M059J (cell line): ENCODE measurements at regions not wholly inside any gene's neighbourhood (a gene's known extent, or its start where the extent isn't known, plus 50 kb on each side); places are given as distances from the start of the nearest gene placed in this dataset.

Experiments used
- DNase-seq: peaks from one replicate; pipeline ENCODE4 v3.0.0-alpha.2; 2012; ENCODE audit warnings: low read depth

DNA sequence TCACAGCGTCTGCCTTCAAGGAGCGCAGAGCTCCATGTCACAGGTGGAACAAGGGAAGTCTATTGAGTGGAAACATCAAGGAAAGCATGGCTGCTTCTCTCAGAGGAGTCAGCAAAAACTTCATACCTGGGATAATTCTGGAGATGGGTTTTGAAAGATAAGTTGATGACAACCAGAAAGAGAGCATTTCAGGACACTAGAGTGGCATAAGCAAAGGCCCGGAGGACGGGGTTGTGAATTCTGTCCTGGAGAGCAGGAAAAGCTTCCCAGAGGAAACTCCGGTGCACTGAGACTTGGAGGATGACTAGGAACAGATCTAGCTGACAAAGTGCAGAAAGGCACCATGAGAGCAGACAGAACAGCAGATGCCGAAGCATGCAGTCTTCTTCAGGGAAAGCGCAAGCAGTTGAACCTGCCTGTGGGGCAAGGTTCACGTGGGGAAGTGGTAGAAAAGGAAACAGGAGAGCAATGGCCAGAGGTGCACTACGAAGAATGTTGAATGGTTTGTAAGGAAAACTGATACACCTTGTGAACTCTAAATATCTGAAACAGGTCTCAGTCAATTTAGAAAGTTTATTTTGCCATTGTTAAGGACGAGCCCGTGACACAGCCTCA is 222.9 kb downstream of the PLPP3 start:
- DNase-seq: no peak

DNA sequence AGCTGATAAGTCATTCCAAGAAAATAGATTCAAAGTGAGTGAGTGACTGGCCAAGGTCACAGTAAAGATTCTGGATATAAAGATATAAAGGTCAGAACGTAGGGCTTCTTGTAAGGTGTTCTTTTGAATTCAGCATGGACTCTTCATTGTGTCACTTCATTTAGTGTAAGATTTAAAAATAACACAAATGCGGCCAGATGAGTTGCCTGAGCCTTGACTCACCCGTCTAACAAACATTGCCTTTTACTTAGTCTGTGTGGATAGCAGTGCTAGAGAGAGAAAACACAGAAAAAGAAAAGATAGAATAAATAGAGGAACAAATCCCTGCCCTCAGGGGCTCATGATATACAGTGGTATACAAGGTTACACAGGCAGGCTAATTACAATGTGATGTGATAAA is 223.4 kb downstream of the PLPP3 start:
- no peak for DNase-seq

DNA sequence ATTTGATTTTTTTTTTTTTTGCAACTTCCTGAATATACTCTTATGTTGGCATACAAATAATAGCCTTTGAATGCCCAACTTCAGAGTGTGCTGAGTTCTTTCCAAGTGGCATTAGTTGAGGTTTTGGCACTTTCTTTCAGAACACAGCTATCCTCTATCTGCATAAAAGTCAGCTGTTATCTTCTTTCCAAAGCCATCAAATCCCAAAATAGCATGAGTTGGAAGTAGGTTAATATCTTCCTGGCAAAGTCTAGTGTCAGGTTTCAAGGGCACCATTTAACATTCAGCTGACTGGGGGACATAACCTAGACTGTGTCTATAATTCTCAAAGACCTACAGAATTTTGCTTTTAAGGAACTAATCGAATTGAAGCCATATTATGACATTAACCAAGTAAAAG is 223.9 kb downstream of the PLPP3 start:
- no peak for DNase-seq

DNA sequence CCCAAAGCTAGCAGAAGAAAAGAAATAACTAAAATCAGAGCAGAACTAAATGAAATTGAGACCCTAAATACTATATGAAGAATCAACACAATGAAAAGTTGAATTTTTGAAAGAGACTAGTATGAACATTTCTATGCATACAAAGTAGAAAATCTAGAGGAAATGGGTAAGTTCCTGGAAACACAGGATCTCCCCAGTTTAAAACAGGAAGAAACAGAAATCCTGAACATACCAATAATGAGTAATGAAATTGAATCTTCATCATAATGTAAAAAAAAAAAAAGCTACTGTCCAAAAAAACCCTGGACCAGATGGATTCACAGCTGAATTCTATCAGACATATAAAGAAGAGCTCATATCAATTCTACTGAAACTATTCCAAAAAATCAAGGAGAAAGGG is 233.5 kb downstream of the PLPP3 start:
- no peak for DNase-seq

DNA sequence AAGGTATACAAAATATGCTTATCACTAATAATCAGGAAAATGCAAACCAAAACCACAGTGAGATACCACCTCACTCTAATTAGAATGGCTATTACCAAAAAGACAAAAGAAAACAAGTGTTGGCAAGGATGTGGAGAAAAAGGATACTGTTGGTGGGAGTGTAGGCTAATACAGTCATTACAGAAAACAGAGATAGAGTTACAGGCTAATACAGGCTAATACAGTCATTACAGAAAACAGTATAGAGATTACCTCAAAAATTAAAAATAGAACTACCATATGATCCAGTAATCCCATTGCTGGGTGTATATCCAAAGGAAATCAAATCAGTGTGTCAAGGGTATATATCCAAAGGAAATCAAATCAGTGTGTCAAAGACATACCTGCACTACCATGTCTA is 238.4 kb downstream of the PLPP3 start:
- DNase-seq: no peak

DNA sequence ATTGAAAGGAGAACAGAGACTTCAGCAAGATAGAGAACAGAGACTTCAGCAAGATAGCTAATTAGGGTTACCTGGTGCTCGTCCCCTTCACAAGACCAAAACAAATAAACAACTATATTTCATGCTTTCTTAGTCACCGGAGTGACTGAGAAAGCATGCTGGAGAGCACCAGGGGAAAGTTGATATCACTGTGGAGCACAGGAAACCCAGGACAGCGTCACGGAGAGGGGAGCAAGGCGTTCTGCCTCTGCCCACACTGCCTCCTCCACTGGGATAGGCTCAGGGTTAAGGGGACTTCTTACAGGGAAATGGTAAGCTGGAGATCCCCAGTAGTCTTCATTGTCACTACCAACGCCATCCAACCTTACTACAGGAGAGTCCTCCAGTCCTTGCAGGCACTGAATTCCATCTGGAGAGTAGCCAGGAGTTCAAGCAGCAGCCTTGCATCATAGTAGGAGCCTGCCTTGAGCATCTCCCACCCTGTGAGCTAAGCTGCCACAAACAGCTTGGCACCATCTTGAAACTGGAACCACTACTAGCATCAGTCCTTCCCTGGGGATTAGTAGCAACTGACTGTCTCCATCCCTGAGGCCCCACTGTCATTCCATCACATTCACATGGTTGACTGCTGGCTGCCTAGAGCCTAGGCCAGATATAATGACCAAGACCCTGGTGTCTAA is 239.4 kb downstream of the PLPP3 start:
- DNase-seq: no peak

DNA sequence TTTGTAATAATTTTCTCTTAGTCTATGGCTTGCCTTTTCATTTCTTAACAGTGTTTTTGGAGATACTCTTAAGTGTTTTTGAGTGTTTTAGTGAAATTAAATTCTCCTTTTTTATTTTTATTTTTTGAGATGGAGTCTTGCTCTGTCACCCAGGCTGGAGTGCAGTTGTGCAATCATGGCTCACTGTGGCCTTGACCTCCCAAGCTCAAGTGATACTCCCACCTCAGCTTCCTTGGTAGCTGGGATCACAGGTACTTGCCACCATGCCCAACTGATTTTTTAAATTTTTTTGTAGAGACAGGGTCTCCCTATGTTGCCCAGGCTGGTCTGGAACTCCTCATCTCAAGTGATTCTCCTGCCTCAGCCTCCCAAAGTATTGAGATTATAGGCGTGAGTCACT is 240.3 kb downstream of the PLPP3 start:
- DNase-seq: no peak

DNA sequence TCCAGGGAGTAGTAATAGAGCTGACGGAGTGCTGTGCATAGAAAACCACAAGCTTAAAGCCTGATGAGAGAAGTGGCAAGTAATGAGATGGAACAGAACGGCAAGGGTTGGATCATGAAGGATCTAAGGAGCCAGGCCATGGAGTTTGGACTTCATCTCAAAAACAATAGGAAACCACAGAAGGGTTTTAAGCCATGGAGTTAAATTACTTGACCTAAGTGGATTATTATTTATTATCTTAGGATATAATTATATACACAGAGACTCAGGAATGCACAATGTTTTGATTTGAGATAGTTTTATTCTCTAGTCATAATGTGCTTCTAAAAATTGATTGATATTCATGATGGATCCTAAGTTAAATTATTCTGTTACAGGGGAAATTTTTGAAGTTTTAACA is 242.4 kb downstream of the PLPP3 start:
- no peak for DNase-seq

DNA sequence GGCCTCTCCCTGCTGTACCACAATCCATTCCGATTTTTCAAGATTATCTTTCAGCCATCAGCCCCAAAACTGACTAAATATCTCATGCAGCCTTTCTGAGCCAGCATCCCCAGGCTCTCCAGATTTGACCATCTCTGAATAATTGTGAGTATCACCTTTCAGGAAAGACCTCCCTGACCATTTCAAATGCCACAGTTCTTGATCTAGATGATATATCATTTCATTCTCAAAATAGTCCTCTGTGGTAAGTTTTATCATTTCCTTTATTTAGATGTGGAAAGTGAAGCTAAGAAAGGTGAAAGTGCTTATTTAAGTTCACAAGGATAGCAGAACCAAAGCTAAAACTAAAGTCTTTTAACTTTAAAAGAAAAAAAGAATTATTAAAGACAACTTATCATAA is 244.0 kb downstream of the PLPP3 start:
- no peak for DNase-seq

DNA sequence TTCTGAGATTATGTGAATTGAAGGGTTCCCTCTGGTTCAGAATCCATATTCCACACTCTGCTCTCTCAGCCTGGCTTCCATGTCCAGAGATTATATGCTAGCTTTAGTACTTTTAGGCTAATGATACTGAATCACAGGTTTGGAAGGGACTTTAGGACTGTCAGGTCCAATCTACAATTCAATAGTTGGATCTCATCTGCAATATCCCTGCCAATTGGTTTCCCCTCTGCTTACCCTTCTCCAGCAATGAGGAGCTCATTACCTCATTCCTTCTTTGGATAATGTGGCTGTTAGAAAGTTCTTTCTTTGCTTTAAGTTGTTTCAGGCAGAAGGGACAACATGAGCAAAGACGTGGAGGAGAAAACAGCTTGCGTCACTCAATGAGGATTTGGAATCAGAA is 245.3 kb downstream of the PLPP3 start:
- no peak for DNase-seq

DNA sequence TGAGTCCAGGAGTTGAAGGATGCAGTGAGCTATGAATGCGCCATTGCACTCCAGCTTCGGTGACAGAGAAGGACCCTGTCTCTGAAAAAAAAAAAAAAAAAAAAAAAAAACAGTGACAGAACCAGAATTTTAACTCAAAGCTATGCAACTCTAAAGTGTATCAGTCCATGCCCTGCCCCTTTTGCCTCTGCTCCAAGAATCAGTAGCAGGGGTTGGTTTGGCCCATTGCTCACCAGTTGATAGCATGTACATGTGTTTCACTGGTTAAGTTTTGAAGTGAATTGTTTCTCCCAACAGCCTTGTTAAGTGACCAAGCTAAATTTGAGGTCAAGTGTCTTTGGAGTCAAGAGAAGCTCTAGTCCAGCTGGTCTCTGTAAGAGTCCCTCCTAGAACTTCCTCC is 245.9 kb downstream of the PLPP3 start:
- DNase-seq: no peak

DNA sequence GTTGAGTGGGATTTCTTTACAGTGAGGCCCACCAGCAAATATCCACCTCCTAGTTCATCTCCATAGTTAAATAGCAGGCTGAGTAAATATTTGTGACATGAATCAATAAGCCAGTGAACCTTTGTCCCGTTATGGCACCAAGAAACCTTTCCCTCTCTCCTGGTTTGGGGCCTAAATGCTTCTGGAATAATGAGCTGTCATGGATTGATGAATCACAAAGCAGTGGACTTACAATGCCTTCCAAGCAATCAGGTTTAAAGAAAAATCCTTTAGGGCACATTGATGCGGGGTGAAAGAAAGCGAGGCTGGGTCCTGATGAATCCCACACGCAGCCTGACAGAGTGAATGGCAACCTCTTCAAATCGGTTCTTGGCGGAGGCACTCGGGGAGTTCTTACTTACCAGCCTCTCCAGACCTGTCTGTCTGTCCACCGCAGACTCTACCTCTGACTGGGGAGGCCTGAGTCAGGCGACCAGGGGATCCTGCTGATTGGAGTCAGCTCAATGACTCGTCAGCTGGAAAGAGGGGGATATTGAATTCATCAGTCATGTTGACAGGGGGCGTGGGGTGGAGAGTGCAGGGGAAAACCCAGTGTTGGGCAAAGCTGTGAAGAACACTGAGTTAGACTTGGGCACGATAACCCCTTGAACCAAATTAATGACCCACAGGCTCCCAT is 247.3 kb downstream of the PLPP3 start:
- peak; percentile 61 for DNase-seq

DNA sequence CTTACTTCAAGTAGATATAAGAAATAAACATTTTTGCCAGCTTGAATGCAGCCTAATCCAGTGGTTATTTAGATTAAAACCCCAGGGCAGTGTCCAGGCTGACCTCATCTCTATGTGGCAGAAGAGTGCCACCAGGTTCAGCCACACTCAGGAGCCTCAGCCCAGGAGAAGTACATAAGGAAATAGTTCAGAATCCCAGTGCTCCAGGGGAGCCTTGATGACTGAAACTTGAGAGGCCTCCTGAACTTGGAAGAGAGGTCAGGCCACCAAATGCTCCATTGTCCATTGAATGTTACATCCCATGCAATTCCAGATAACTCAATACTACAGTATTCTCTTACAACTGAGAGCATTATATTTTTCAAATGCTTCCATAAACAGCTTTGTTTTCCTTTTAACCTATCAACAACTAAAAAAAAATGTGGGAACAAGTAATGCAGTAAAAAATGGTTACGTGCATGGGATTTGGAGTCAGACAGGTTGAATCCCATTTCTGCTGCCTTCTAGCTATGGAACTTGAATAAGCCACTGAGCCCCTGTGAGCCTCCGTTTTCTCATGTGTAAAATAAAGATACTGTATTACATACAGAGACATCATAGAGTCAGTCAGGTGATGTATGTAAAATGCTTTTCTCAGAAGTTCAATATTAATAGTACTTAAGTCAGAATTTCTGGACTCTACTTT is 248.0 kb downstream of the PLPP3 start:
- peak; percentile 60 for DNase-seq

DNA sequence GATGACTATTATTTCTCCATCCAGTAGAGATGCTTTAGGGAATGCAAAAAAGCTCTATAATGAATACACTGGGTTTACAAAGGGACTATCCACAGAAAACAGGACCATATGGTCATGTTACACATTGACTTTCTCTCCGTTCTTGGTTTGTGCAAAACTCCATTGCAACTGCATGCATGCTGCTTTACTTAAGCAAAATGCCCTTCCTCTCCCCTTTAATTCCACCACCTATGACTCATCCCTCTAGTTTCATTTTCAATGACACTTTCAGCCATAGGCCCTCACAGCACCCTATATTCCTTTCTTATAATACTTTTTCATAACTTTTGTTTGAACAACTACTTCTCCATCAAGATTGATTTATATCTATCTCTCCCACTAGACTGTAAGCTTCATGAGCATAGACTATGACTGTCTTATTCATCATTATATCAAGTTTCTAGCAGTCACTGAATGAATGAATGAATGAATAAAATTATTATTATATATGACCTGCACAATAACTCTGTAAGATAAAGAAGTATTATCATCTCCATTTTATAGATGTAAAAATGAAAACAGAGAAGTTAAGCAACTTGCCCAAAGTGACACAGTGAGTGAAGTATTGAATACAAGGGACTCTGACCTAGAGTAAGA is 248.9 kb downstream of the PLPP3 start:
- DNase-seq: peak; percentile 68

DNA sequence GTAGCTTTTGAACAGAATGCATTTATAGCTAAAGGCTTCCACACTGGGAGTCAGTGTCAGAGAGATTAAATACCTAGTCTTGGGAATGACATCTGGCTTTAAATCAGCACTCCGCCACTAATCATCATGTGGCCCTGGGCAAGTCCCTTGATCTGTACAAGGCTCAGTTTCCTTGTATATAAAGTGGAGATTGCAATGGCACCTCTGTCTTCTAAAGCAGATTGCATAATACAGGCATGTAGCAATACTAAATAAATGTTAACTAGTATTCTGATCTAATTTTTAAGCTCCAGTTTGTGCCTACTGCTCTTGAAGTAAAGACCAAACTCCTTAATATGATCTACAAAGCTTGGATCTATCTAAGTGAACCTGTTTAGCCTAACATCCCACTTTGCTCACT is 249.4 kb downstream of the PLPP3 start:
- DNase-seq: no peak

DNA sequence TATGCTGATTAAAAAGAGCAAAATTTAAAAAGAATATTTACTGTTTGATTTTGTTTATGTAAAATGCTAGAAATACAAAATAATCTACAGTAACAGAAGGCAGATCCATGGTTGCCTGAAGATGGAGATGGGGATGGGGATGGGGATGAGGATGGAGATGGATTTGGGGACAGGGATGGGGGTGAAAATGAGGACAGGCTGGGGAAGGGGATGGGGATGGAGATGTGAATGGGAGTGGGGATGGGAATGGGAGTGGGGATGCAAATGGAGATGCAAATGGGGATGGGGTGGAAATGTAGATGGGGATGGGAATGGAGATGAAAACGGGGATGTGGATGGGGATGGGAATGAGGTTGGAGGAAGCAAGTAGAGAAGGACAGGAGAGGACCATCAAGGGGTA is 252.2 kb downstream of the PLPP3 start:
- no peak for DNase-seq

DNA sequence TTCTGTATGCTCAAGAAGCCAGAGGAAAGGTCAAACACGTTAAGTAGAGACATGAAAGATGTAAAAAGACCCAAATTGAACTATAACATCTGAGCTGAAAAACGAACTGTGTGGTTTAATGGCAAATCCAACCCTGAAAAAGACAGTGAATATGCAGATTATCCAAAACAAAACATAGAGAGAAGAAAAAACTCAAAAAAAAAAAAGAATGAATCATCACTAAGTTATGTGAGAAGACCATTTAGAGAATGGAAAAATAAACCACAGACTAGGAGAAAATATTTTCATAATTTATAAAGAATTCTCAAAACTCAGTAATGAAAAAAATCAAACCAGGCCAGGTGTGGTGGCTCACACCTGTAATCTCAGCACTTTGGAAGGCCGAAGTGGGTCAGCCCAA is 253.3 kb downstream of the PLPP3 start:
- DNase-seq: no peak

DNA sequence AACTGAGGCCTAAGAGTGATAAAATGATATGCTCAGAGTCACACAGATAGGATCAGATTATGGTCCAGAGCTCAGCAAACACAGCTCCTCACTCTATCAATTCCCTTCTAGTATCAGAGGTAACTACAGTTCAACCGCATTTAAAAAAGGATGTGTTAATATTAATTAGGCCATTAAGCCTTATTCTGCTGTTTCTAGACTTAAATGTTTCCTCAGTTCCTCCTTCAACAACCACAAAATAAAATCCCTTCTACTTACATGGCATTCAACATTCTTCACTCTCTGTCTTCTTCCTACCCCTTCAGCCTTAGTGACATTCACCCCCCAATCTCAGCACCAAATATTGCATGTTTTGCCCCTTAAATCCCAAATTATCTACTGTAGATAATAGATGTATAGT is 254.9 kb downstream of the PLPP3 start:
- no peak for DNase-seq

DNA sequence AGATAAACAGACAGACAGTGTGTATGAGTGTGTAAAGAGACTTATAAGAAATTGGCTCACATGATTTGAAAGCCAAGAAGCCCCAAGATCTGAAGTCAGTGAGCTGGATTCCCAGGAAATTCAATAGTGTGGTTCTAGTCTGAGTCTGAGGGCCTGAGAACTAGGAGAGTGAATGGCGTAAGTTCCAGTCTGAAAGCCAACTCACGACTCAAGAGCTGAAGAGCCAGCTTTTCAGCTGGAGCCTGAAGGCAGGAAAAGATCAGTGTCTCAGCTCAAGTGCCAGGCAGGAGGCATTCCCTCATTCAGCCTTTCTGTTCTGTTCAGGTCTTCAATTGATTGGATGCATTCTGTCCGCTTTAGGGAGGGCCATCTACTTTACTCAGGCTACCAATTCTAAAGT is 257.2 kb downstream of the PLPP3 start:
- no peak for DNase-seq

DNA sequence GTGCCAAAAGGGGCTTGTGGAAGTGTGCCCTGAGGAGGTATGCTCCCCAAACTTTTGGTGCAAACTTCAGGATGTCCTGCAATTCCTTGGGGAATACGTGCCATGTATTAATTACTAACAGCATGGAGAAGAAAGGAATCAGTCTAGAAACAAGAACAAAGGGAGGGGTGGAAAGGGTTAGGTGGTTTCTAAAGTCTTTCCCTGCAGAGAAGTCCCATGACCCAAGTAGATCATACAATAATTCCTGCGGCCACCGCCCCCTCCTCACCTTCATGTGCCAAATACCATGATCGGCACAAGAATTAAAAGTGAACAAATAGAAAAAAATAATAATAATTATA is 258.2 kb downstream of the PLPP3 start:
- no peak for DNase-seq

DNA sequence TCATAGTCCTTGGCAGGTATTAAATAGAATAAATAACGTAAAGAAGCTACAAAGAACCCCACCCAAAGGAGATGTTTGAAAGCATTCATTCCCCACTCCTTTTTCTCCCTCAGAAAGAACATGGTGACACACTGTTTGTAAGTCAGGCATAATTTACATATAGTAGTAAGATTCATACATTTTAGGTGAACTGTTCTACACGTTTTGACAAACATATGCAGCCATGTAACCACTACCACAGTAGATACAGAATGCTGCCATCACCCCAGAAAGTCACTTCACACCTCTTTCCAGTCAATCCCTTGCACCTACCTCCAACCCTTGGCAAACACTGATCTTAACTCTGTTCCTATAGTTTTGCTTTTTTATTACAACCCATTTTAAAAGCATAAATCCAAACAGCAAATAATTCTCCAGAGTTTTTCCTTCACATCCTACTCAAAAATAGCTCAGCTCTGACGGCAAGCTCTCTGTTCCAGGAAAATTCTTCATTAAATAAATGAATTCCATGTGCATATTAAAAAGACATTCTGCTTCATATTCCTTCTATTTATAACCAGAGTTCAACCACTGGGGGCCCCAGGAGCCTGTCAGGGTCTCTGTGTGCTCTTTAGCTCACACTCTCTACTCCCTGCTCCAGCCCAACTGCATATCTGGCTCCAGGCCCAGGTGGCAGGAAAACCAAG is 258.8 kb downstream of the PLPP3 start:
- no peak for DNase-seq

DNA sequence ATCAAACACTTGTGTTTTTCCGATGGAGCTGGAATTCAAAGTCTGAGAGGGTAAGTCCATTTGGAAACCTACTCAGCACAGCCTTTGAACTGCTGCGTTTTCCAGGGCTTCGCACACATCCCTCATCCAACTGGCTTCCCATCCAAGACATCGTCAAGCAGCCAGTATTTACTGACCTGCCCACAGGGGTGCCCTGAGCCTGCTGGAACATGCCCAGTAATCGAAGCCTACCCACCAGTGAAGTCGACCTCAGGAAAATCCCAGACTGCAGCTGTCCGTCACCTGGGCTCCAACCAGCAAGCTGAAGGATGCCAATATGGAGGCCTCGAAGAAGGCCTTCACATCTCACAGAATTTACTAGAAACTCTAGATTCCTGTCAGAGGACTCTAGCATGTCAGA is 261.6 kb downstream of the PLPP3 start:
- DNase-seq: no peak
